Ovary (tissue), 3 donors: ENCODE measurements at regions not wholly inside any gene's neighbourhood (a gene's known extent, or its start where the extent isn't known, plus 50 kb on each side); places are given as distances from the start of the nearest gene placed in this dataset.

Experiments used
- POLR2A ChIP-seq: fragments of 450-650 bp; IDR thresholded peaks from one replicate; pipeline ENCODE4 v1.6.1; 2017; ENCODE audit warnings: antibody characterized with exemption, mild to moderate bottlenecking, moderate library complexity
- TF ChIP-seq, protein P1 (sequence below), 3 donors: fragments of 450-650 bp in 2 of 3; fragments of 200-600 bp in 1 of 3; IDR thresholded peaks; one replicate each; pipeline versions ENCODE4 v1.5.1 to v1.8.0; 2016 to 2022; ENCODE audit warnings: antibody characterized with exemption in 3 of 3, mild to moderate bottlenecking in 1 of 3
- donor health status: DM: no; HTN: no; CAD: no.

DNA sequence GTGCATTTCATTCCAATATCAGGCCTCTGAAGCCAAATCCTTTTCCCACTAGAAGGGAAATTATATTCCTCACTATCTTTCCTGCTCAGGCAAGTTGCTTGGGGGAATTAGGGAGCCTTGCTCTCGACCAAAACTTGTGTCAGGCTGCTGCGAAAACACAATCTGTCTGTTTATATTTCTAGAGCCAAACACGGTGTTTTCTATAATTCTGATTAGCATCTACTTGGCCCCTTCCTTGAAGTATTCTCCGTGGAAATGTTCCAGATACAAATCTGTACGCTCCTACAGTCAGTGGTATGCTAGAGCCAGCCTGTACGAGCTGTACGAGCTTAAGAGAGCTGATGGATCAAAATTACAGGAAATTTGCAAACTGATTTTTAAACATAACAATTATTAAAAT is 299.3 kb upstream of the SALL1 start:
- TF ChIP-seq, protein P1, sequence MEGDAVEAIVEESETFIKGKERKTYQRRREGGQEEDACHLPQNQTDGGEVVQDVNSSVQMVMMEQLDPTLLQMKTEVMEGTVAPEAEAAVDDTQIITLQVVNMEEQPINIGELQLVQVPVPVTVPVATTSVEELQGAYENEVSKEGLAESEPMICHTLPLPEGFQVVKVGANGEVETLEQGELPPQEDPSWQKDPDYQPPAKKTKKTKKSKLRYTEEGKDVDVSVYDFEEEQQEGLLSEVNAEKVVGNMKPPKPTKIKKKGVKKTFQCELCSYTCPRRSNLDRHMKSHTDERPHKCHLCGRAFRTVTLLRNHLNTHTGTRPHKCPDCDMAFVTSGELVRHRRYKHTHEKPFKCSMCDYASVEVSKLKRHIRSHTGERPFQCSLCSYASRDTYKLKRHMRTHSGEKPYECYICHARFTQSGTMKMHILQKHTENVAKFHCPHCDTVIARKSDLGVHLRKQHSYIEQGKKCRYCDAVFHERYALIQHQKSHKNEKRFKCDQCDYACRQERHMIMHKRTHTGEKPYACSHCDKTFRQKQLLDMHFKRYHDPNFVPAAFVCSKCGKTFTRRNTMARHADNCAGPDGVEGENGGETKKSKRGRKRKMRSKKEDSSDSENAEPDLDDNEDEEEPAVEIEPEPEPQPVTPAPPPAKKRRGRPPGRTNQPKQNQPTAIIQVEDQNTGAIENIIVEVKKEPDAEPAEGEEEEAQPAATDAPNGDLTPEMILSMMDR (IDR thresholded peaks at IDR 0.05), result no peak
- TF ChIP-seq POLR2A, result no peak
